ENCODE measurements at regions not wholly inside any gene's neighbourhood (a gene's known extent, or its start where the extent isn't known, plus 50 kb on each side); places are given as distances from the start of the nearest gene placed in this dataset.

DNA sequence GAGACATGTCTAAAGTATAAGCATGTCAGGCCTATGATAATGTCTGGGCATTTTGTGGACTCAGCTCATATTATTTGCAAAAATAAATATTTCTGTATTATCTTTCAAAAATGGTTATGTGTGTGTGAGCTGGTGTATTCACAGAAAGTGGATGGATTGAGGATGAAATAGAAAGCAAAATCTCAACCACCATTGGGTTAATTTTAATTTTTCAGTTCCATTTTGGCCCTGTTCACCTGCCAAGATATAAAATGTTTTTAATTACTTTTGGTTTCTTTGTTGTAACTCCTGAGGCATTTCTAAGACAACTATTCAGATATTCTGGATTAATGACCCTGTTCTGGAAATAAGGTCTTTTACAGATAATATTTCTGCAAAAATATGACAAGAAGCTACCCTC, 232.7 kb upstream of the PPFIA2 start:
- TF ChIP-seq, protein P1, sequence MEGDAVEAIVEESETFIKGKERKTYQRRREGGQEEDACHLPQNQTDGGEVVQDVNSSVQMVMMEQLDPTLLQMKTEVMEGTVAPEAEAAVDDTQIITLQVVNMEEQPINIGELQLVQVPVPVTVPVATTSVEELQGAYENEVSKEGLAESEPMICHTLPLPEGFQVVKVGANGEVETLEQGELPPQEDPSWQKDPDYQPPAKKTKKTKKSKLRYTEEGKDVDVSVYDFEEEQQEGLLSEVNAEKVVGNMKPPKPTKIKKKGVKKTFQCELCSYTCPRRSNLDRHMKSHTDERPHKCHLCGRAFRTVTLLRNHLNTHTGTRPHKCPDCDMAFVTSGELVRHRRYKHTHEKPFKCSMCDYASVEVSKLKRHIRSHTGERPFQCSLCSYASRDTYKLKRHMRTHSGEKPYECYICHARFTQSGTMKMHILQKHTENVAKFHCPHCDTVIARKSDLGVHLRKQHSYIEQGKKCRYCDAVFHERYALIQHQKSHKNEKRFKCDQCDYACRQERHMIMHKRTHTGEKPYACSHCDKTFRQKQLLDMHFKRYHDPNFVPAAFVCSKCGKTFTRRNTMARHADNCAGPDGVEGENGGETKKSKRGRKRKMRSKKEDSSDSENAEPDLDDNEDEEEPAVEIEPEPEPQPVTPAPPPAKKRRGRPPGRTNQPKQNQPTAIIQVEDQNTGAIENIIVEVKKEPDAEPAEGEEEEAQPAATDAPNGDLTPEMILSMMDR (IDR thresholded peaks at IDR 0.05; ENCODE audit: low read depth, low read length, missing input control): no peak
- TF ChIP-seq RXRA (IDR thresholded peaks at IDR 0.05) (no peak), GABPA (IDR thresholded peaks at IDR 0.05 in 1 of 2, conservative IDR thresholded peaks at IDR 0.05 in 1 of 2) (no peak), HNF4A (conservative IDR thresholded peaks at IDR 0.05) (no peak), JUND (IDR thresholded peaks at IDR 0.05) (no peak), YY1 (IDR thresholded peaks at IDR 0.05) (no peak), TAF1 (conservative IDR thresholded peaks at IDR 0.05) (no peak), SP1 (IDR thresholded peaks at IDR 0.05) (no peak)
- TF ChIP-seq, protein P2, sequence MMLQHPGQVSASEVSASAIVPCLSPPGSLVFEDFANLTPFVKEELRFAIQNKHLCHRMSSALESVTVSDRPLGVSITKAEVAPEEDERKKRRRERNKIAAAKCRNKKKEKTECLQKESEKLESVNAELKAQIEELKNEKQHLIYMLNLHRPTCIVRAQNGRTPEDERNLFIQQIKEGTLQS (IDR thresholded peaks at IDR 0.05): no peak
- TF ChIP-seq, protein P3, sequence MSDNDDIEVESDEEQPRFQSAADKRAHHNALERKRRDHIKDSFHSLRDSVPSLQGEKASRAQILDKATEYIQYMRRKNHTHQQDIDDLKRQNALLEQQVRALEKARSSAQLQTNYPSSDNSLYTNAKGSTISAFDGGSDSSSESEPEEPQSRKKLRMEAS (IDR thresholded peaks at IDR 0.05): no peak
- TF ChIP-seq, protein P4, sequence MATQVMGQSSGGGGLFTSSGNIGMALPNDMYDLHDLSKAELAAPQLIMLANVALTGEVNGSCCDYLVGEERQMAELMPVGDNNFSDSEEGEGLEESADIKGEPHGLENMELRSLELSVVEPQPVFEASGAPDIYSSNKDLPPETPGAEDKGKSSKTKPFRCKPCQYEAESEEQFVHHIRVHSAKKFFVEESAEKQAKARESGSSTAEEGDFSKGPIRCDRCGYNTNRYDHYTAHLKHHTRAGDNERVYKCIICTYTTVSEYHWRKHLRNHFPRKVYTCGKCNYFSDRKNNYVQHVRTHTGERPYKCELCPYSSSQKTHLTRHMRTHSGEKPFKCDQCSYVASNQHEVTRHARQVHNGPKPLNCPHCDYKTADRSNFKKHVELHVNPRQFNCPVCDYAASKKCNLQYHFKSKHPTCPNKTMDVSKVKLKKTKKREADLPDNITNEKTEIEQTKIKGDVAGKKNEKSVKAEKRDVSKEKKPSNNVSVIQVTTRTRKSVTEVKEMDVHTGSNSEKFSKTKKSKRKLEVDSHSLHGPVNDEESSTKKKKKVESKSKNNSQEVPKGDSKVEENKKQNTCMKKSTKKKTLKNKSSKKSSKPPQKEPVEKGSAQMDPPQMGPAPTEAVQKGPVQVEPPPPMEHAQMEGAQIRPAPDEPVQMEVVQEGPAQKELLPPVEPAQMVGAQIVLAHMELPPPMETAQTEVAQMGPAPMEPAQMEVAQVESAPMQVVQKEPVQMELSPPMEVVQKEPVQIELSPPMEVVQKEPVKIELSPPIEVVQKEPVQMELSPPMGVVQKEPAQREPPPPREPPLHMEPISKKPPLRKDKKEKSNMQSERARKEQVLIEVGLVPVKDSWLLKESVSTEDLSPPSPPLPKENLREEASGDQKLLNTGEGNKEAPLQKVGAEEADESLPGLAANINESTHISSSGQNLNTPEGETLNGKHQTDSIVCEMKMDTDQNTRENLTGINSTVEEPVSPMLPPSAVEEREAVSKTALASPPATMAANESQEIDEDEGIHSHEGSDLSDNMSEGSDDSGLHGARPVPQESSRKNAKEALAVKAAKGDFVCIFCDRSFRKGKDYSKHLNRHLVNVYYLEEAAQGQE (IDR thresholded peaks at IDR 0.05): no peak
